DND-41 (cell line): ENCODE measurements at regions not wholly inside any gene's neighbourhood (a gene's known extent, or its start where the extent isn't known, plus 50 kb on each side); places are given as distances from the start of the nearest gene placed in this dataset.

Experiments used
- ATAC-seq: fragments of 200-7000 bp; cut with Tn5 transposase; 3 replicates; pipeline ENCODE4 v1.9.1; 2021; ENCODE audit warnings: low read depth; ENCODE audit not compliant: insufficient read depth
- DNase-seq: peaks from one replicate; pipeline ENCODE4 v3.0.0-alpha.2; 2020
- H2AFZ ChIP-seq: 2 replicates; pipeline ENCODE4 v1.6.0; 2012; ENCODE audit warnings: low read depth, low read length
- H3K27ac ChIP-seq: 2 replicates; pipeline ENCODE4 v1.5.1; 2012; ENCODE audit warnings: low read length, inconsistent platforms
- H3K27me3 ChIP-seq: fragments of 200-600 bp; sonication (generic); 2 replicates; pipeline ENCODE4 v1.6.0; 2012; ENCODE audit warnings: low read length, mild to moderate bottlenecking, inconsistent platforms; ENCODE audit not compliant: insufficient read depth, poor library complexity
- H3K36me3 ChIP-seq: 2 replicates; pipeline ENCODE4 v1.5.1; 2012; ENCODE audit warnings: low read length, inconsistent platforms; ENCODE audit not compliant: insufficient read depth
- H3K4me1 ChIP-seq: 2 replicates; pipeline ENCODE4 v1.5.1; 2012; ENCODE audit warnings: mild to moderate bottlenecking, low read length; ENCODE audit not compliant: insufficient read depth
- H3K4me2 ChIP-seq: 2 replicates; pipeline ENCODE4 v1.6.0; 2012; ENCODE audit warnings: mild to moderate bottlenecking, moderate library complexity, low read length, inconsistent platforms; ENCODE audit not compliant: insufficient read depth
- H3K4me3 ChIP-seq, 2 experiments: fragments of 200-600 bp in 1 of 2; shearing (Covaris generic) in 1 of 2; 2 replicates each; pipeline ENCODE4 v1.5.1; 2012 to 2016; ENCODE audit warnings: inconsistent platforms in 2 of 2, low read length in 2 of 2, mild to moderate bottlenecking in 2 of 2, low read depth in 1 of 2, moderate library complexity in 1 of 2
- H3K79me2 ChIP-seq: 2 replicates; pipeline ENCODE4 v1.6.0; 2012; ENCODE audit warnings: low read length, inconsistent platforms; ENCODE audit not compliant: insufficient read depth
- H3K9ac ChIP-seq: 2 replicates; pipeline ENCODE4 v1.6.0; 2012; ENCODE audit warnings: low read depth, mild to moderate bottlenecking, inconsistent platforms, low read length, moderate library complexity
- H3K9me3 ChIP-seq: 2 replicates; pipeline ENCODE4 v1.5.1; 2012; ENCODE audit warnings: low read length, moderate library complexity, mild to moderate bottlenecking, inconsistent platforms; ENCODE audit not compliant: insufficient read depth, severe bottlenecking
- H4K20me1 ChIP-seq: 2 replicates; pipeline ENCODE4 v1.6.0; 2012; ENCODE audit warnings: low read length; ENCODE audit not compliant: insufficient read depth
- CTCF ChIP-seq: IDR thresholded peaks from 2 replicates; pipeline ENCODE4 v1.5.1; 2012; ENCODE audit warnings: borderline replicate concordance, low read length, moderate library complexity, mild to moderate bottlenecking; ENCODE audit not compliant: poor library complexity, severe bottlenecking; ENCODE audit errors: extremely low read depth
- EZH2 ChIP-seq: IDR thresholded peaks from 3 replicates; pipeline ENCODE4 v1.6.1; 2012; ENCODE audit warnings: borderline replicate concordance, low read depth, mild to moderate bottlenecking, moderate library complexity, low read length, inconsistent platforms; ENCODE audit not compliant: severe bottlenecking

- Histone ChIP-seq H3K4me1 (no peaks in the 10 kb centered on the region), H3K79me2 (no peaks in the 10 kb centered on the region), H3K27ac (no peak overlapping the region), H3K4me2 (no peak overlapping the region), H2AFZ (no peak overlapping the region), H3K27me3 (no peaks in the 10 kb centered on the region), H3K36me3 (no peaks in the 10 kb centered on the region), H3K4me3 (no peak overlapping the region), H3K9me3 (peaks cover 6% of the 10 kb centered on the region), H4K20me1 (no peaks in the 10 kb centered on the region), H3K9ac (no peak overlapping the region)
- no peak for DNase-seq
- ATAC-seq, result no peak
- no peak for TF ChIP-seq EZH2
- TF ChIP-seq CTCF, result no peak
Measured at GRCh38 chr4:186904101-186904500, 180.4 kb upstream of the FAT1 start.

GRCh38 chr4:186906722-186907121 is 183.1 kb upstream of the FAT1 start:
- no peak for TF ChIP-seq CTCF
- TF ChIP-seq EZH2, result no peak

GRCh38 chr4:186910385-186910784 is 186.7 kb upstream of the FAT1 start:
- H2AFZ ChIP-seq, result no peak overlapping the region
- H4K20me1 ChIP-seq, result no peaks in the 10 kb centered on the region
- no peaks in the 10 kb centered on the region for H3K4me1 ChIP-seq
- peaks cover 3% of the 10 kb centered on the region for H3K9me3 ChIP-seq
- no peak overlapping the region for H3K4me3 ChIP-seq
- no peaks in the 10 kb centered on the region for H3K27me3 ChIP-seq
- no peaks in the 10 kb centered on the region for H3K36me3 ChIP-seq
- no peaks in the 10 kb centered on the region for H3K79me2 ChIP-seq
- ATAC-seq (no peak), DNase-seq (no peak)
- TF ChIP-seq EZH2 (no peak), CTCF (no peak)
- no peak overlapping the region for H3K9ac ChIP-seq
- no peak overlapping the region for H3K4me2 ChIP-seq
- H3K27ac ChIP-seq, result no peak overlapping the region

More at GRCh38 chr4:186906722-186907121, 183.1 kb upstream of the FAT1 start:
- H3K4me1 ChIP-seq, result no peaks in the 10 kb centered on the region
- no peak overlapping the region for H3K27ac ChIP-seq
- no peak overlapping the region for H2AFZ ChIP-seq
- H3K4me3 ChIP-seq, result no peak overlapping the region
- no peaks in the 10 kb centered on the region for H3K27me3 ChIP-seq
- no peak overlapping the region for H3K9ac ChIP-seq
- ATAC-seq (no peak), DNase-seq (no peak)
- no peak overlapping the region for H3K4me2 ChIP-seq
- H3K9me3 ChIP-seq, result peaks cover 6% of the 10 kb centered on the region
- H3K36me3 ChIP-seq, result no peaks in the 10 kb centered on the region
- no peaks in the 10 kb centered on the region for H3K79me2 ChIP-seq
- H4K20me1 ChIP-seq, result no peaks in the 10 kb centered on the region

GRCh38 chr4:186912606-186913005 is 188.9 kb upstream of the FAT1 start:
- no peaks in the 10 kb centered on the region for H3K36me3 ChIP-seq
- no peak overlapping the region for H2AFZ ChIP-seq
- H3K27me3 ChIP-seq, result no peaks in the 10 kb centered on the region
- no peak overlapping the region for H3K4me3 ChIP-seq
- no peak overlapping the region for H3K9ac ChIP-seq
- TF ChIP-seq CTCF (no peak), EZH2 (no peak)
- no peak overlapping the region for H3K4me2 ChIP-seq
- no peak for ATAC-seq
- no peaks in the 10 kb centered on the region for H3K4me1 ChIP-seq
- no peak overlapping the region for H3K27ac ChIP-seq
- DNase-seq, result no peak
- H4K20me1 ChIP-seq, result no peaks in the 10 kb centered on the region
- no peaks in the 10 kb centered on the region for H3K79me2 ChIP-seq
- H3K9me3 ChIP-seq, result no peaks in the 10 kb centered on the region
